ENCODE measurements at regions not wholly inside any gene's neighbourhood (a gene's known extent, or its start where the extent isn't known, plus 50 kb on each side); places are given as distances from the start of the nearest gene placed in this dataset.

DNA sequence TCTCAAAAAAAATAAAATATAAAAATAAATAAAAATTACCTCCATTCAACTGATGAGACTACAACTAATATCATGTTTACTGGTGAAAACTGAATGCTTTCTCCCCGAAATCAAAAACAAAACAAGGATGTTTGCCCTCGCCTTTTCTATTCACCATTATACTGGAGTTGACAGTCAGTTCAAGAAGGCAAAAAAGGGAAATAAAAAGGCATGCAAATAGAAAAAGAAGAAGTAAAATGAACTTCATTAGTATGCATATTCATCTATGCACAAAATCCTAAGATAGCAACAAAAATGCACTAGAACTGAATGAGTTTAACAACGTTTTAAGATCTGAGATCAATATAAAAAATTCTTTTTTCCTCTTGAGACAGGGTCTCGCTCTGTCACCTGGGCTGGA is 72.7 kb upstream of the FAM174B start:
- TF ChIP-seq FOXA1 (IDR thresholded peaks at IDR 0.05) = no peak
- no peak for TF ChIP-seq TARDBP (IDR thresholded peaks at IDR 0.05)
- no peak for TF ChIP-seq BHLHE40 (IDR thresholded peaks at IDR 0.05; ENCODE audit: borderline replicate concordance)
- TF ChIP-seq ELF4 (IDR thresholded peaks at IDR 0.05) = no peak
- no peak for TF ChIP-seq HDGF (IDR thresholded peaks at IDR 0.05; ENCODE audit: borderline replicate concordance)
- no peak for TF ChIP-seq ARNT (IDR thresholded peaks at IDR 0.05)
- TF ChIP-seq SP1 (IDR thresholded peaks at IDR 0.05) = no peak
- TF ChIP-seq SUZ12 (IDR thresholded peaks at IDR 0.05) = no peak
